ENCODE measurements at regions not wholly inside any gene's neighbourhood (a gene's known extent, or its start where the extent isn't known, plus 50 kb on each side); places are given as distances from the start of the nearest gene placed in this dataset.

DNA sequence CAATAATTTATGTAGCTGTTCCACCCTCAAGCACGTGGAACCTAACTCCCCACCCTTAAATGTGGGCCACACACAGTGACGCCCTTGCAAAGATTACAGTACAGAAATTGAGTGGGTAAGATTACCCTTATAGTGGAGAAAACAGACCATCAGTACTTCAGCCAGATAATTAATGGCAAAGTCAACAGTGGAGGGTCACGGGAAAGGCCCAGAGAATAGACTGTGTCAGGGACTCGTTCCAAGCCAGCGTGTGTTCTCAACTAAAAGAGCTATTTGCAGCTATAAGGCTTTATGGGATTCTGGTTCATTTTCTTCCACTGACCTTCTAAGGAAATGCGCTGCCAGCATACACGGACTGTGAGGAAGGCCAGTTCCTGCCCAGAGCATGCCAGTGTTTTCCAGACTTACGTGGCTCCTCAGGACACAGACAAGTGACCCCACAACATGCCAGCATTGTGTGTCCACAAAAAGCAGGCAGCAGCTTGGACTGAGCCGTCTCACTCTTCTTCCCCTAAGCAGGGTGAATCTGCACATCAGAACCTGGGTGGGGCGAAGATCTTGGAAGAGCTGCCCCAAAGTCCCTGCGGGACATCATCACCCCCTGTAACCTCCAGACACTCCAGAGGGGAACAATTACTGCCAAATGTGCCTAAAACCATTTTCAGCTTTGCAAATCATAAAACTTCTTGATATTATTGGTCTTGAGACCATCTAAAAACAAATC lies 428.5 kb downstream of the OCA2 start:
- TF ChIP-seq, protein P1, sequence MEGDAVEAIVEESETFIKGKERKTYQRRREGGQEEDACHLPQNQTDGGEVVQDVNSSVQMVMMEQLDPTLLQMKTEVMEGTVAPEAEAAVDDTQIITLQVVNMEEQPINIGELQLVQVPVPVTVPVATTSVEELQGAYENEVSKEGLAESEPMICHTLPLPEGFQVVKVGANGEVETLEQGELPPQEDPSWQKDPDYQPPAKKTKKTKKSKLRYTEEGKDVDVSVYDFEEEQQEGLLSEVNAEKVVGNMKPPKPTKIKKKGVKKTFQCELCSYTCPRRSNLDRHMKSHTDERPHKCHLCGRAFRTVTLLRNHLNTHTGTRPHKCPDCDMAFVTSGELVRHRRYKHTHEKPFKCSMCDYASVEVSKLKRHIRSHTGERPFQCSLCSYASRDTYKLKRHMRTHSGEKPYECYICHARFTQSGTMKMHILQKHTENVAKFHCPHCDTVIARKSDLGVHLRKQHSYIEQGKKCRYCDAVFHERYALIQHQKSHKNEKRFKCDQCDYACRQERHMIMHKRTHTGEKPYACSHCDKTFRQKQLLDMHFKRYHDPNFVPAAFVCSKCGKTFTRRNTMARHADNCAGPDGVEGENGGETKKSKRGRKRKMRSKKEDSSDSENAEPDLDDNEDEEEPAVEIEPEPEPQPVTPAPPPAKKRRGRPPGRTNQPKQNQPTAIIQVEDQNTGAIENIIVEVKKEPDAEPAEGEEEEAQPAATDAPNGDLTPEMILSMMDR (IDR thresholded peaks at IDR 0.05) = no peak
- no peak for TF ChIP-seq POLR2A (IDR thresholded peaks at IDR 0.05)
- TF ChIP-seq POLR2AphosphoS5 (IDR thresholded peaks at IDR 0.05) = peak in 1 of 4 donors; percentile 20
- no peak for TF ChIP-seq EP300 (IDR thresholded peaks at IDR 0.05)
